Type B pancreatic cell (in vitro differentiated cells): ENCODE measurements at regions not wholly inside any gene's neighbourhood (a gene's known extent, or its start where the extent isn't known, plus 50 kb on each side); places are given as distances from the start of the nearest gene placed in this dataset.

Source experiments
- DNase-seq: peaks from one replicate; pipeline ENCODE4 v3.0.0; 2021; ENCODE audit warnings: mixed read lengths; ENCODE audit not compliant: unreplicated experiment; ENCODE audit errors: extremely low spot score
- H3K27ac Mint-ChIP-seq: 2 replicates; pipeline ENCODE4 v1.8.0; 2021; ENCODE audit warnings: mild to moderate bottlenecking, mixed read lengths
- H3K27me3 Mint-ChIP-seq: 2 replicates; pipeline ENCODE4 v1.8.0; 2021; ENCODE audit warnings: mixed read lengths
- H3K36me3 Mint-ChIP-seq: 2 replicates; pipeline ENCODE4 v1.8.0; 2021; ENCODE audit warnings: mixed read lengths
- H3K4me1 Mint-ChIP-seq: one replicate; pipeline ENCODE4 v1.8.0; 2021; ENCODE audit warnings: mixed read lengths; ENCODE audit not compliant: unreplicated experiment
- H3K4me3 Mint-ChIP-seq: 2 replicates; pipeline ENCODE4 v1.8.0; 2021; ENCODE audit warnings: mild to moderate bottlenecking, mixed read lengths
- H3K9me3 Mint-ChIP-seq: 2 replicates; pipeline ENCODE4 v1.8.0; 2021; ENCODE audit warnings: mixed read lengths
- CTCF ChIP-seq: fragments of 200-600 bp; sonication (generic); conservative IDR thresholded peaks from 2 replicates; pipeline ENCODE4 v1.5.0; 2021; ENCODE audit warnings: antibody characterized with exemption, mild to moderate bottlenecking

DNA sequence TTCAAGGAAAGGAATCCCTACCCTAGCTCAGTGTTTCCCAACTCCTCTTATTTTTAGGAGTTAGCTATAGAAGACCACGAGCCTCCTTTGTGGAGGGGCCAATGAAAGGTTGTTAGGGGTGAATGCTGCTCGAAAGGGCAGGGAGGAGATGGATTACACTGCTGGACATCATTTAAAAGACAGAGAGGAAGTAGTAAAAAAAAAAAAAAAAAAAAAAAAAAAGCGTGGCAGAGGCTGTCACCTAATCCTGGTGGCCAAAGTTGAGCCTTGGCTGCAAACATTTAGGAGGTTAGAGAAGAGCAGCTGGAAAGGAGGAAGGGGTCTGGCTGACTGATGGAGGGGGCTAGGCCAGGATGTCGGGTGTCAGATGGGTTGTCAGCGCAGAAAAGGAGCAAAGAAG is 139.0 kb upstream of the KLF7 start:
- TF ChIP-seq CTCF, result no peak
- no peaks in the 10 kb centered on the region for H3K27me3 Mint-ChIP-seq
- no peak for DNase-seq
- H3K4me3 Mint-ChIP-seq, result no peak overlapping the region
- no peaks in the 10 kb centered on the region for H3K36me3 Mint-ChIP-seq
- H3K27ac Mint-ChIP-seq, result no peak overlapping the region
- no peaks in the 10 kb centered on the region for H3K4me1 Mint-ChIP-seq
- peaks cover 3% of the 10 kb centered on the region for H3K9me3 Mint-ChIP-seq

- Mint-ChIP-seq H3K4me1 (peaks cover 4% of the 10 kb centered on the region), H3K36me3 (no peaks in the 10 kb centered on the region), H3K27ac (no peak overlapping the region), H3K4me3 (no peak overlapping the region), H3K27me3 (no peaks in the 10 kb centered on the region), H3K9me3 (peaks cover 3% of the 10 kb centered on the region)
- no peak for TF ChIP-seq CTCF
- DNase-seq, result no peak
Measured at GRCh38 chr2:207308519-207309224, 142.9 kb upstream of the KLF7 start.

- Mint-ChIP-seq H3K9me3 (no peaks in the 10 kb centered on the region), H3K27me3 (no peaks in the 10 kb centered on the region), H3K4me3 (no peak overlapping the region), H3K36me3 (no peaks in the 10 kb centered on the region), H3K27ac (no peak overlapping the region), H3K4me1 (peaks cover 8% of the 10 kb centered on the region)
- DNase-seq, result no peak
- peak; percentile 35 for TF ChIP-seq CTCF
Measured at GRCh38 chr2:207311316-207312005, 145.7 kb upstream of the KLF7 start.

DNA sequence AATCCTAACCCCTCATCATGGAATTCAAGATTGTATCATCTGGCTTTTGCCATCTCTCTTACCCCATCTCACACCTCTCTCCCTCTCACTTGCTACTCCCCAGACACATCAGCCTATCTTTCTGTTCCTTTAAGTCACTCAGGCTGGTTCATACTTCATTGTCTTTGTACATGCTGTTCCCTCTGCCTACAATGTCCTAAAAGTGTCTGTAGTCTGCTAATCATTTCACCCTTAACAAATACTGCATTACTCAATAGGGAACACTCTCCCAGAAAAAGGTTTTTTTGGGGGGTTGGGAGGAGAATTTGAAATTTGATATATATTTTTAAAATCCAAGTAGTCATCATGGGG is 146.2 kb upstream of the KLF7 start:
- Mint-ChIP-seq H3K9me3 (no peaks in the 10 kb centered on the region), H3K27ac (no peak overlapping the region)
- no peak for TF ChIP-seq CTCF

DNA sequence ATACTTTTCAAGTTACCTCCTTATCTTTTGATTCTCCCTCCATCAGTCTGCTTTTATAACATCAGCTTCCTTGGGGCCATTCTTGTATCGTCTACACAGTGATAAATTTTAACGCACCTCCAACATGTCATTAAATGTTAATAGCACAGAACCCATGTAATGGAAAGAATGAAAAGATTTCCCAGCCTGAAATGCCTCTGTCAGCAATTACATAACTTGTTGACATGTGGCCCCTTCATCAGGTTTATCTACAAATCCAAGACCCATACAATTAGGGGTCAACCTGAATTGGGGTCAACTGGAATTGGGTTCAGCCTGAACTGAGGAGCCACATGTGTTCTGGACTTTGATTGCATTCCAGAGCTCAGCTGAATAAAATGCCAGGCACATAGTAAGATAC is 148.2 kb upstream of the KLF7 start:
- Mint-ChIP-seq H3K4me3 (no peak overlapping the region), H3K36me3 (no peaks in the 10 kb centered on the region), H3K9me3 (no peaks in the 10 kb centered on the region), H3K4me1 (peaks cover 8% of the 10 kb centered on the region), H3K27ac (no peak overlapping the region), H3K27me3 (no peaks in the 10 kb centered on the region)
- TF ChIP-seq CTCF, result no peak
- no peak for DNase-seq

More for the DNA sequence above, 146.2 kb upstream of the KLF7 start:
- peaks cover 8% of the 10 kb centered on the region for H3K4me1 Mint-ChIP-seq
- H3K4me3 Mint-ChIP-seq, result no peak overlapping the region
- no peaks in the 10 kb centered on the region for H3K36me3 Mint-ChIP-seq
- H3K27me3 Mint-ChIP-seq, result no peaks in the 10 kb centered on the region
- DNase-seq, result no peak
